ENCODE measurements at regions not wholly inside any gene's neighbourhood (a gene's known extent, or its start where the extent isn't known, plus 50 kb on each side); places are given as distances from the start of the nearest gene placed in this dataset.

DNA sequence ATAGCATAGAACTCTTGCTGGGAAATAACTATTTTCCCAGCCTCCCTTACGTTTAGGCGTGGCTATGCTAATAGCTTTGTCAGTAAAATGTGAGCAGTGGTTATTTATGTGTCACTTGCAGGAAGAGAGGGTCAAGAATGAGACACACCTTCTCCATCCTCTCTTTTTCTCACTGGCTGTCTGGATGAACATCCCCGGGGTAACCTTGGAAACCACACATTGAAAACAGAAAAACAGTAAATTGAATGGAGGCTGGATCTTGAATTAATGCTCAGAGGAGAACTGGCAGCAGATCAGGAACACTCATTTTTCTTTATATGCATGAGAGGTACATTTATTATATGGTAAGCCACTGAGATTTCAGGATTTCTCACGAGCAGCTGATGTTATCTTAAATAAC, 127.6 kb downstream of the DNAJB9 start:
- no peak overlapping the region for H3K27ac ChIP-seq (ENCODE audit: insufficient read depth, low read length)
- no peak overlapping the region for H3K4me2 ChIP-seq (ENCODE audit: extremely low read depth, insufficient read depth, low read length)
- no peaks in the 10 kb centered on the region for H3K9me3 ChIP-seq (ENCODE audit: control insufficient read depth, insufficient read depth, low read depth, low read length)
- DNase-seq (ENCODE audit: low read depth in 2 of 2) = no peak
- H3K4me1 ChIP-seq (ENCODE audit: control insufficient read depth, extremely low read depth, insufficient read depth, low read length) = no peaks in the 10 kb centered on the region
- no peak overlapping the region for H3K9ac ChIP-seq (ENCODE audit: insufficient read depth, low read length)
- H4K20me1 ChIP-seq (ENCODE audit: control insufficient read depth, extremely low read depth, insufficient read depth, low read length) = no peaks in the 10 kb centered on the region
- no peak overlapping the region for H3K4me3 ChIP-seq (replicated peaks in 1 of 4; ENCODE audit: control extremely low read depth in 1 of 4, insufficient read depth in 1 of 4, low read depth in 3 of 4, low read length in 4 of 4)
- no peaks in the 10 kb centered on the region for H3K79me2 ChIP-seq (ENCODE audit: control insufficient read depth, insufficient read depth, low read length)
- H3K36me3 ChIP-seq (ENCODE audit: control insufficient read depth, insufficient read depth, low read length) = no peaks in the 10 kb centered on the region
- H2AFZ ChIP-seq (ENCODE audit: low read length) = no peak overlapping the region
- no peaks in the 10 kb centered on the region for H3K27me3 ChIP-seq (ENCODE audit: control insufficient read depth, insufficient read depth, low read length)
- no peak for TF ChIP-seq EZH2 (IDR thresholded peaks at IDR 0.05; ENCODE audit: low read length, missing control alignments)
- TF ChIP-seq, protein P1, sequence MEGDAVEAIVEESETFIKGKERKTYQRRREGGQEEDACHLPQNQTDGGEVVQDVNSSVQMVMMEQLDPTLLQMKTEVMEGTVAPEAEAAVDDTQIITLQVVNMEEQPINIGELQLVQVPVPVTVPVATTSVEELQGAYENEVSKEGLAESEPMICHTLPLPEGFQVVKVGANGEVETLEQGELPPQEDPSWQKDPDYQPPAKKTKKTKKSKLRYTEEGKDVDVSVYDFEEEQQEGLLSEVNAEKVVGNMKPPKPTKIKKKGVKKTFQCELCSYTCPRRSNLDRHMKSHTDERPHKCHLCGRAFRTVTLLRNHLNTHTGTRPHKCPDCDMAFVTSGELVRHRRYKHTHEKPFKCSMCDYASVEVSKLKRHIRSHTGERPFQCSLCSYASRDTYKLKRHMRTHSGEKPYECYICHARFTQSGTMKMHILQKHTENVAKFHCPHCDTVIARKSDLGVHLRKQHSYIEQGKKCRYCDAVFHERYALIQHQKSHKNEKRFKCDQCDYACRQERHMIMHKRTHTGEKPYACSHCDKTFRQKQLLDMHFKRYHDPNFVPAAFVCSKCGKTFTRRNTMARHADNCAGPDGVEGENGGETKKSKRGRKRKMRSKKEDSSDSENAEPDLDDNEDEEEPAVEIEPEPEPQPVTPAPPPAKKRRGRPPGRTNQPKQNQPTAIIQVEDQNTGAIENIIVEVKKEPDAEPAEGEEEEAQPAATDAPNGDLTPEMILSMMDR (conservative IDR thresholded peaks at IDR 0.05 in 1 of 2, IDR thresholded peaks at IDR 0.05 in 1 of 2; ENCODE audit: low read depth in 1 of 2, low read length in 2 of 2) = no peak

DNA sequence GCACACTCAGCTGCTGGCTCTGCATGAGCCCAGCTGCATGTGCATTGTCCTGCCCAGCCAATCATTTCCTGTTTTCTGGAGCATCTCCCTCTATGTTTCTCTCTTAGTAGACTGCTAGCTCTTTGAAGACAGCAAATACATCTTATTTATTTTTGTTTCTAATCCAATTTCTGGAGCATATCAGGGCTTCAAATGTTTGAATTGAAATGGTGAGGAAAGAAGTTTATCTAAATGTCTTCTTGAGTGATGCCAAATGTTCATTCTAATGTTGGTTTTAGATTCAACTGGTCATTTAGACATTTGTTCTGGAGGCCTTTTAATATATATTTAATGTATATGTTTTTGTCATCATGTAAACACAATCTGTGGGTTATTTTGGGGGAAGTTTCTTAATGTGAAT, 141.9 kb downstream of the DNAJB9 start:
- Histone ChIP-seq H3K9ac (ENCODE audit: insufficient read depth, low read length) (no peak overlapping the region), H2AFZ (ENCODE audit: low read length) (no peak overlapping the region), H3K4me1 (ENCODE audit: control insufficient read depth, extremely low read depth, insufficient read depth, low read length) (no peaks in the 10 kb centered on the region), H3K36me3 (ENCODE audit: control insufficient read depth, insufficient read depth, low read length) (no peaks in the 10 kb centered on the region), H3K9me3 (ENCODE audit: control insufficient read depth, insufficient read depth, low read depth, low read length) (no peaks in the 10 kb centered on the region), H4K20me1 (ENCODE audit: control insufficient read depth, extremely low read depth, insufficient read depth, low read length) (no peaks in the 10 kb centered on the region), H3K27ac (ENCODE audit: insufficient read depth, low read length) (no peak overlapping the region), H3K79me2 (ENCODE audit: control insufficient read depth, insufficient read depth, low read length) (no peaks in the 10 kb centered on the region), H3K27me3 (ENCODE audit: control insufficient read depth, insufficient read depth, low read length) (no peaks in the 10 kb centered on the region), H3K4me3 (replicated peaks in 1 of 4; ENCODE audit: control extremely low read depth in 1 of 4, insufficient read depth in 1 of 4, low read depth in 3 of 4, low read length in 4 of 4) (no peak overlapping the region), H3K4me2 (ENCODE audit: extremely low read depth, insufficient read depth, low read length) (no peak overlapping the region)
- peak in 1 of 2 donors; percentile 10 for DNase-seq (ENCODE audit: low read depth in 2 of 2)
- TF ChIP-seq EZH2 (IDR thresholded peaks at IDR 0.05; ENCODE audit: low read length, missing control alignments) = no peak

DNA sequence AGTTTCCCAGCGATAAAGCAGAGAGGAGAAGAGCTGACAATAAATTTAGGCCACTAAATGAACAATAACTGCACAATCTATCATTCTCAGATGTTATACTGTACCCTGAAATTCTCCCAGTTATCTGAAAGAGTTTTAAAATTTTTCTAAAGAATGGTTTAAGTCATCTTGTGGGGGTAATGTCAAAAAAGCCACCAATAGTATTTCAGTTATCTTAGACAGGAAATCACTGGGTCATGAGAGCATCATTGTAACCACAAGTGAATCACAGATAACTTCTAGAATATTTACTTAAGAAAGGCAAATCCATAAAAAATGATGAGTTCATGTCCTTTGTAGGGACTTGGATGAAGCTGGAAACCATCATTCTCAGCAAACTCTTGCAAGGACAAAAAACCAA, 147.1 kb downstream of the DNAJB9 start:
- no peak overlapping the region for H2AFZ ChIP-seq (ENCODE audit: low read length)
- no peak for TF ChIP-seq EZH2 (IDR thresholded peaks at IDR 0.05; ENCODE audit: low read length, missing control alignments)
- TF ChIP-seq, protein P1 (conservative IDR thresholded peaks at IDR 0.05 in 1 of 2, IDR thresholded peaks at IDR 0.05 in 1 of 2; ENCODE audit: low read depth in 1 of 2, low read length in 2 of 2) = no peak
- no peak overlapping the region for H3K4me3 ChIP-seq (replicated peaks in 1 of 4; ENCODE audit: control extremely low read depth in 1 of 4, insufficient read depth in 1 of 4, low read depth in 3 of 4, low read length in 4 of 4)
- no peak overlapping the region for H3K4me2 ChIP-seq (ENCODE audit: extremely low read depth, insufficient read depth, low read length)
- H3K4me1 ChIP-seq (ENCODE audit: control insufficient read depth, extremely low read depth, insufficient read depth, low read length) = no peaks in the 10 kb centered on the region
- no peaks in the 10 kb centered on the region for H3K36me3 ChIP-seq (ENCODE audit: control insufficient read depth, insufficient read depth, low read length)
- H3K27me3 ChIP-seq (ENCODE audit: control insufficient read depth, insufficient read depth, low read length) = no peaks in the 10 kb centered on the region
- H3K27ac ChIP-seq (ENCODE audit: insufficient read depth, low read length) = no peak overlapping the region
- H3K9ac ChIP-seq (ENCODE audit: insufficient read depth, low read length) = no peak overlapping the region
- H3K9me3 ChIP-seq (ENCODE audit: control insufficient read depth, insufficient read depth, low read depth, low read length) = no peaks in the 10 kb centered on the region
- no peaks in the 10 kb centered on the region for H3K79me2 ChIP-seq (ENCODE audit: control insufficient read depth, insufficient read depth, low read length)
- no peaks in the 10 kb centered on the region for H4K20me1 ChIP-seq (ENCODE audit: control insufficient read depth, extremely low read depth, insufficient read depth, low read length)
- peak; percentile 44 to 76 for DNase-seq (ENCODE audit: low read depth in 2 of 2)

Measured in fibroblast of lung (primary cell).